ENCODE measurements at regions not wholly inside any gene's neighbourhood (a gene's known extent, or its start where the extent isn't known, plus 50 kb on each side); places are given as distances from the start of the nearest gene placed in this dataset.

DNA sequence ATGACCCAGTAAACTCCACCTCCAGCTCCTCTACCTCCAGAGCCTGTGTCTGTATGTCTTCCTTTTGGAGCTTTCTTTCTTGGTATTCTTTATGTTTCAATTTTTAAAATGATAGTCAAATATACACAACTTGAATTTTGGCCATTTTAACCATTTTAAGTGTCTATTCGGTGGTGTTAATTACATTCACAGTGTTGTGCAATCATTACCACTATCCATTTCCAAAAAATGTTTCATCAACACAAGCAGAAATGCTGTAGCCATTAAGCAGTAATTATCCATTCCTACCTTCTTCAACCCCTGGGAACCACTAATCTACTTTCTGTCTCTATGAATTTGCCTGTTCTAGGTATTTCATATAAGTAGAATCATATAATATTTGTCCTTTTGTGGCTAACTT, 194.5 kb upstream of the TSC22D2 start:
- TF ChIP-seq ETV6 (IDR thresholded peaks at IDR 0.05; ENCODE audit: borderline replicate concordance in 1 of 2, low read depth in 2 of 2, low read length in 1 of 2): no peak
- no peak for TF ChIP-seq ETV6 (CRISPR knock-in tag; IDR thresholded peaks at IDR 0.05; ENCODE audit: borderline replicate concordance)
- TF ChIP-seq ZNF175 (CRISPR knock-in tag; IDR thresholded peaks at IDR 0.05; ENCODE audit: low read depth): no peak
- TF ChIP-seq ZNF507 (tag; conservative IDR thresholded peaks at IDR 0.05): no peak
